Pulmonary artery endothelial cell (primary cell): ENCODE measurements at regions not wholly inside any gene's neighbourhood (a gene's known extent, or its start where the extent isn't known, plus 50 kb on each side); places are given as distances from the start of the nearest gene placed in this dataset.
"Not testable (repeated sequence)": the region's sequence is repeated elsewhere in the genome, so short reads cannot be mapped to it uniquely, and the experiment has no call there.

ENCODE experiments used
- DNase-seq: peaks from one replicate; pipeline ENCODE4 v3.0.0-alpha.2; 2011; ENCODE audit warnings: low read depth, low spot score

GRCh38 chr5:21613971-21614488 is 1239.1 kb downstream of the CDH12 start:
- no peak for DNase-seq

- no peak for DNase-seq
Measured at GRCh38 chr5:21603796-21604195, 1249.3 kb downstream of the CDH12 start.

DNA sequence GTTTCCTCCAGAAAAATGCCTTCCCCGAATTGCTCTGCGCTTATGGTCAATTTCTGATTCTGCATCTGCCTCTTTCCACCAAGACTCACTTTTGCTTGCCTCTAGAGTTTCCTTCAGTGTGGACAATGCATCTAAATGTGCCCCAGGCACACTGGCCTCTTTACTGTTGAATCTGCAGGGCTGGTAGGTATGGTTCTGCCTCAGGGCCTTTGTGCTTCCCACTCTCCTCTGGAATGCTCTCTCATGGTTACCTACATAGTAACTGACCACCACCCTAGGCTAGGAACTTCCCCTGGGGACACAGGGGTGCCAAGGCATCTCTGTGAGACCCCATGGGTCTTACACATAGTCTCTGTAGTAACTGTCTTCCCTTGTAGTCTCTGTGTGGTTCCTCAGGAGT is 1258.6 kb downstream of the CDH12 start:
- no peak for DNase-seq

GRCh38 chr5:21593261-21593660 is 1259.9 kb downstream of the CDH12 start:
- DNase-seq, result no peak

DNA sequence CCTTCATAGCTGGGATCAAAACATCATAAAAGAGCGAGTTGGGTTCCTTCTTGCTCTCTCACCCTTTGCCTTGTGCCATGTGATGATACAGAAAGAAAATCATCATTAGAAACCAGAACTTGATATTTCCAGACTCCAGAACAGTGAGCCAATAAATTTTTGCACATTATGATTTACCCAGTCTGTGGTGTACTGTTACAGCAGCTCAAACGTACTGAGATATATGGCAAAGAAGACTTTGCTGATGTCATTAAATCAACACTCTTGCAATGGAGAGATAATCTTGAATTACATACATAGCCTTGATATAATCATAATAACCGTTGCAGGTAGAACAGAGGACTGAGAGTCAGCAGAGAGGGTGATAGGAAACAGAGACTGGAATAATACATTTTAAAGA is 1271.6 kb downstream of the CDH12 start:
- DNase-seq, result no peak

GRCh38 chr5:21574961-21575360 is 1278.2 kb downstream of the CDH12 start:
- no peak for DNase-seq

GRCh38 chr5:21574438-21574837 is 1278.7 kb downstream of the CDH12 start:
- no peak for DNase-seq

GRCh38 chr5:21573416-21574314 is 1279.5 kb downstream of the CDH12 start:
- no peak for DNase-seq

DNA sequence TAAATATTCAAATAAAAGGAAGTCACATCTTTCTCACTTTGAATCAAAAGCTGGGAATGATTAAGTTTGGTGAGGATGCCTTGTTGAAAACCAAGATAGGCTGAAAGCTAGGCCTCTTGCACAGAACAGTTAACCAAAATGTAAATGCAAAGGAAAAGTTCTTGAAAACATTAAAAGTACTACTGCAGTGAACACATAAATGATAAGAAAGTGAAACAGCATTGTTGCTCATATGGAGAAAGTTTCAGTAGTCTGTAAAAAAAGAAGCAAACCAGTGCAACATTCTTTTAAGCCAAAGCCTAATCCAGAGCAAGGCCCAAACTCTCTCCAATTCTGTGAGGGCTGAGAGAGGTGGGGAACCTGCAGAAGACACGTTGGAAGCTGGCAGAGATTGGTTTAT is 1281.9 kb downstream of the CDH12 start:
- not testable (repeated sequence) for DNase-seq

DNA sequence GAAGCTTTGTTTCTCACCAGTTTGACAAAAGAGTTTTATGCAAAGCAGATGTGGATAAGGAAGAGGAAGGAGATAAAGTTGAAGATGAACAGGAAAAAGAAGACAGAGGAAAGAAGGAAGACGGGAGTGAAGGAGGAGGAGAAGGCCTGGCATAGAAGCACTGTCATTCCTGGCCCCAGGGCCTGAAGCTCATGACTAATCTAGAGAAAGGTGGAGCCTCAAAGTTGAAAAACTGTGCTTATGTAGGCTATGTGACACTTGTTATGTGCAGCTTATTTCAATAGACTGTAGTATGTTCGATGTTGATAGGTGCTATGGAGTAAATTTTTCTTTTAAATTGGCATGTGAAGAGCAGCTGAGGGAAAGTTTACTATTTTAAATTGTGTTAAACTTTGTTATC is 1294.0 kb downstream of the CDH12 start:
- not testable (repeated sequence) for DNase-seq

DNA sequence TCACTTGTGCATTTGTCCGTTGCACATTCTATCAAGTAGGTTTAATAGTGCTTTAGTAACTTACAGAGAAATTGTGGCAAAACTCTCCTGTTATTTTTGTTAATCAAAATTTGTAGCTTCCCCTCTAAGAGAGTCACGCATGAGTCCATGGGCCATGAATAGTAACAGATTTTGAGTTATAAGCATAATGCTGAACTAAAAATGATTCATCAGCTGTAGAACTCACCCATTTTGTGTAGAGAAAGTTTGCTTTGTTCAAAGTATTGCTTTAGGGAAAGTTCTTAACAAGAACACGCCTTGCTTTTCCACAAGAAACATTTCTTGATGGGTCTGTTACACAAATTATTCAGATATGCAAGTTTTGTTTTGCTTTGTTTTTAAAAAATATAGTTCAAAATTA is 1300.9 kb downstream of the CDH12 start:
- DNase-seq, result not testable (repeated sequence)

DNA sequence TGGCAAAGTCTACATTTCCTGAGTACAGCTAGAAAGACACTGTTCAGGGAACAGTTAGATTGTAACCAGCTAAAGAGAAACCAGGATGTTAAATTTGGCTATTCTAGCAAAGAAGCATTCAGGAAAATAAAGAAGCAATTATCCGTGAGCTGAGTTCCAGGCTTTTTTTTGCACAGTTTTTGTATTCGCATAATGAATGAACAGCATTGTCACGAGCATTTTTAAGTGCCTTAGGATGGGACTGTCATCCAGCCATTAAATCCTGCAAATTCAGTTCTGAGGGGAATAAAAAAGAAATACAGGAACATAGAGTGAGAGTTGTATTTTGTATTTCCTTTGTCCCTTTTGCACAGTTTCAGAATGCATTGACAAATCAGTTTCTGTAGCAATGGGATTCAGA is 1302.2 kb downstream of the CDH12 start:
- DNase-seq, result not testable (repeated sequence)

- DNase-seq, result not testable (repeated sequence)
Measured at GRCh38 chr5:21547656-21548055, 1305.5 kb downstream of the CDH12 start.

DNA sequence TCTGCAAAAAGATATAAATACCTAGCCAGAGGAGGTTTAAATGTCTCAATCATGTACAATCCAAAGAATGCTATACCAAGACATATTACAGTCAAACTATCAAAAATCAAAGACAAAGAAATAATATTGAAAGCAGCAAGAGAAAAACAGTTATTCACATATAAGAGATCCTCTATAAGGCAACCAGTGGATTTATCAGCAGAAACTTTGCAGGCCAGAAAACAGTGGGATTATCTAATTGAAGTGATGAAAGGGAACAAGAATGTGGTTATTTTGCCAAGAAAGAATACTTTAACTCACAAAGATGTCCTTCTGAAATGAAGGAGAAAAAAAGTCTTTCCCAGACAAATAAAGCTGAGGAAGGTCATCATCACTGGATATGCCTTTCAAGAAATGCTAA is 1318.0 kb downstream of the CDH12 start:
- not testable (repeated sequence) for DNase-seq

DNA sequence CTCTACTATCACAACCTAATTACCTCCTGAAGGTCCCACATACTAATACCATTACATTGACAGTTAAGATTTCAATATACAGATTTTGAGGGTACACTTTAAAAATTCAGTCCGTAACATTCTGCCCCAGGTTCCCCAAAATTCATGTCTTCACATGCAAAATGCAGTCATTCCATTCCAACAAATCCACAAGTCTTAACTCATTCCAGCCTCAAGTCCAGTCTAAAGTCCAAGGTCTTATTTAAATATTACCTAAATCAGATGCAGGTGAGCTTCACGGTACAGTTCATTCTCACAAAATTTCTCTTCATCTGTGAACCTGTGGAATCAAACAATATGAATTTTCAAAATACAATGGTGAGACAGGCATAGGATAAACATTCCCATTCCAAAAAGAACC is 1332.0 kb downstream of the CDH12 start:
- DNase-seq, result not testable (repeated sequence)

GRCh38 chr5:21496926-21497325 is 1356.2 kb downstream of the CDH12 start:
- DNase-seq, result not testable (repeated sequence)

- not testable (repeated sequence) for DNase-seq
Measured at GRCh38 chr5:21496056-21496455, 1357.1 kb downstream of the CDH12 start.

- not testable (repeated sequence) for DNase-seq
Measured at GRCh38 chr5:21495235-21495634, 1357.9 kb downstream of the CDH12 start.

GRCh38 chr5:21494033-21494432 is 1359.1 kb downstream of the CDH12 start:
- DNase-seq, result not testable (repeated sequence)

DNA sequence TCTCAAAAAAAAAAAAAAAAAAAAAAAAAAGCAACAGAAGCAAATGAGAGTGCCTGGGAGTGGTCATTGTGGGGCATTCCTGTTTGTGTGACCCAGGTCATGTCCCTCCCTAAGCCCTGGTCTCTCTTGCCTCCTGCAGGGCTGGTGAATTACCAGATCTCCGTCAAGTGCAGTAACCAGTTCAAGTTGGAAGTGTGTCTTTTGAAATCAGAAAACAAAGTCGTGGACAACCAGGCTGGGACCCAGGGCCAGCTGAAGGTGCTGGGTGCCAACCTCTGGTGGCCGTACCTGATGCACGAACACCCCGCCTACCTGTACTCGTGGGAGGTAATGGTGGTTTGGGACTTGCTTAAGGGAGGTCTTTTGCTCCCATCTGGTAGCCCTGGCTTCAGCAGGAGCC is 1362.0 kb downstream of the CDH12 start:
- not testable (repeated sequence) for DNase-seq

DNA sequence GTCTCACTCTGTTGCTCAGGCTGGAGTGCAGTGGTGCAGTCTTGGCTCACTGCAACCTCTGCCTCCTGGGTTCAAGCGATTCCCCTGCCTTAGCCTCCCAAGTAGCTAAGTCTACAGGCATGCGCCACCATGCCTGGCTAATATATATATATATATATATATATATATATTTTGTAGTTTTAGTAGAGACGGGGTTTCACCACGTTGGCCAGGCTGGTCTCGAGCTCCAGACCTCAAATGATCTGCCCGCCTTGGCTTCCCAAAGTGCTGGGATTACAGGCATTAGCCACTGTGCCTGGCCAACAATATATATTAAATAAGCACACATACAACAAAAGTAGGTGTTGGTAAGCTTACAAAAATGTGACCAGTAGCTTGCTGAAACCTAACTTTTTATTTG is 1364.3 kb downstream of the CDH12 start:
- DNase-seq, result not testable (repeated sequence)

GRCh38 chr5:21485458-21486000 is 1367.6 kb downstream of the CDH12 start:
- not testable (repeated sequence) for DNase-seq

DNA sequence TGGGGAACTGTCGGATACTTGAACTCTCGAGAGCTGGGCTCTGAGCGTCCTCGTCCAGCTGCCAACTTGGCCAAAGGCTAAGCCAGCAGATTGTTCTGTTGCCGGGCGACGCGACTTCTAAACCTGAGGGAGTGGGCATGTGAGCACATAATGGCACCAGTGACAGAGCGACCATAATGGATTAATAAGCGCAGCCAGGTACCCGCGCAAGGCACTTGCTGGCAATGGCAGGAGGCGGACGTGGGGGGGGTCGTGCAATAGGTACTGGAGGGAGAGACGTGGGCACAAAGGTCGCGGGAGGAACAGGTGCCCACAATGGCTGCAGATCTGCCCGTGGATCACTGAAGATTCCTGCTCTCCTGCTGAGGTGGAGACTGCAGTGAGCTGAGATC is 1368.7 kb downstream of the CDH12 start:
- DNase-seq, result not testable (repeated sequence)
